ENCODE measurements at regions not wholly inside any gene's neighbourhood (a gene's known extent, or its start where the extent isn't known, plus 50 kb on each side); places are given as distances from the start of the nearest gene placed in this dataset.
"Not testable (repeated sequence)": the region's sequence is repeated elsewhere in the genome, so short reads cannot be mapped to it uniquely, and the experiment has no call there.

DNA sequence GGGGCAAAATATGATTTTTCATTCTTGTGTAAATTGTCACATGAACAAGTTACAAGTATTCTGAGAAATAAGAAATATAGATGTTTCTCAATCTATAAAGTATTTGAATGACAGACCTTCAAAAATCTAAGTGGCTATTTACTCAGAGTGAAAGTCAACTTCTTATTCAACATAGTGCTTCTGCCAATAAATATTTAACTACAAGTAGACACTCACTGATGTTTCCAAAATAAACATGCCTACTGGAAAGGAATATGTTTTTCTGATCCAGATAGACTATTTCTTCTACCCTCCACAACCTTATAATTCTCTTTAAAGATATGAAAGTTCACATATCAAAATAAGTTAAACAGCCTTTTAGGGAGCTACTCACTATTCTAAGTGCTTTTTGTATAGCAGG lies 296.3 kb downstream of the DSC3 start:
- in situ Hi-C loops (cut with HindIII; ENCODE audit: low sequenced_read_pairs): no loop called here
- DNase-seq (ENCODE audit: low spot score): no peak

DNA sequence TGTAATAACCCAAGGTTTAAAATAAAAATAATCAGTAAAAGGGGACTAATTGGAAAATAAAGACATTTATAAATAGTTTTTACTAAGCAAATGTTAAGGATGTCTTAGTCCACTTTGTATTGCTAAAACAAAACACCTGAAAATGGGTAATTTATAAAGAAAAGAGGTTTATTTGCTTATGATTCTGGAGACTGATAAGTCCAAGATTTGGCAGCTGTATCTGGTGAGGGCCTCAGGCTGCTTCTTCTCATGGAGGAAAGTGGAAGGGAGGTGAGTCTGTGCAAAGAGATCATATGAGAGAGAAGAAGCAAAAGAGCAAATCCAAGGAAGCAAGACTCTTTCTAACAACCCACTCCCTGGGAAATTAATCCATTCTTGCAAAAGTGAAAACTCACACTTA lies 299.5 kb downstream of the DSC3 start:
- in situ Hi-C loops (cut with HindIII; ENCODE audit: low sequenced_read_pairs): no loop called here

DNA sequence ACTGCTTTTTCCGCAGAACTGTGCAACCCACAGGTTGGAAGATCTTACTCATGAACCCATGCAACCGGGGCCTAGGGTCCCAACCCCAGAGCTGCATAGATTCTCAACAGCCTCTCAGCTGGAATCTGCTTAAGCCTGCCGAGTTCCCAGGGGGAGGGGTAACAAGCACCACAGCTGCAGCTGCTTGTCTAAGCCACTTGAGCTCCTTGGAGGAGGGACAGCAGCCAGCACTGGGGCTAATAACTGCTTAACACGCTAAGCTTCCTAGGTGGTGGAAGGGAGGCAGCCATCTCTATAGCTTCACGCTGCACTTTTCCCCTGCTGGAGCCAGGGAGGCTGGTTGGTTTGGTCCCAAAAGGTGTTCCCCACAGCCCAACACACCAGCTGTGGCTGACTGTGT lies 311.6 kb downstream of the DSC3 start:
- in situ Hi-C loops (cut with HindIII; ENCODE audit: low sequenced_read_pairs): no loop called here
- no peak for DNase-seq (ENCODE audit: low spot score)

More for the DNA sequence above, 299.5 kb downstream of the DSC3 start:
- DNase-seq (ENCODE audit: low spot score): no peak

DNA sequence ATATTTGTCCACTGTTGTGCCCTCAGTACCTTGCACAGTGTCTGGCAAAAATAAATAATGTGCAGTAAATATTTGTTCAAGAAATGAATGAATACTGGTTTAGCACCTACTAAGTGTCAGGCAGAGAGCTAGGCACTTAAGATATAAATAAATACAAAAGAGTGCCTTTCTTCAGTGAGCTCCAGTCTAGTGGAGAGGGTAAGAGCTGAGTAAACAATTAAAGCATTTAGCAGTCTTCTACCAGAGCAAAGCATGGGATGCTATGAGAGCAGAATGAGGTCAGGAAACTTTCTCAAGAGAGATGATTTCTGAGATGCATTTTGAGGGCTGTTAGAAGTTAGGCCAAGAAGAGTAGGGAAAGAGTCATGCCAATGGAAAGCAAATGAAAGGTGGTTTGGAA lies 314.7 kb downstream of the DSC3 start:
- no peak for DNase-seq (ENCODE audit: low spot score)
- in situ Hi-C loops (cut with HindIII; ENCODE audit: low sequenced_read_pairs): no loop called here

DNA sequence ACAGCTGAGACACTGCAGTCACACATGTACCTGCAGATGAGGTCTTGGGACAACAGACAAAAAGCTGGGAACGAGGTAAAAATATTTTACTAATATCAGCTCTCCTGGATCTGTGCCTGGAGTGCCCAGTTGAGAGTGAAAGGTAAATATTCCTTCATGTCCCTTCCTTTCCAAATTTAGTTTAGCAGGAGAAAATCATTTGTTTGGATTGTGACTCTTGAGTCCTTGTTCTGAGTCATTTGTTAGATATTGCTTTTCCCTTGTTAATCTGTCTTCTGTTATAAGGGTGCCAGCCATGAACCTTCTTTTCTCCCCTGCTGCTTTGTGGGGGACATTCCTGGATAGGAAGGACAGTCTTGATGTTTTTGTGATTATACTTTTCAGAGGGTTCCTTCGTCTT lies 329.2 kb downstream of the DSC3 start:
- no peak for DNase-seq (ENCODE audit: low spot score)
- in situ Hi-C loops (cut with HindIII; ENCODE audit: low sequenced_read_pairs): no loop called here

DNA sequence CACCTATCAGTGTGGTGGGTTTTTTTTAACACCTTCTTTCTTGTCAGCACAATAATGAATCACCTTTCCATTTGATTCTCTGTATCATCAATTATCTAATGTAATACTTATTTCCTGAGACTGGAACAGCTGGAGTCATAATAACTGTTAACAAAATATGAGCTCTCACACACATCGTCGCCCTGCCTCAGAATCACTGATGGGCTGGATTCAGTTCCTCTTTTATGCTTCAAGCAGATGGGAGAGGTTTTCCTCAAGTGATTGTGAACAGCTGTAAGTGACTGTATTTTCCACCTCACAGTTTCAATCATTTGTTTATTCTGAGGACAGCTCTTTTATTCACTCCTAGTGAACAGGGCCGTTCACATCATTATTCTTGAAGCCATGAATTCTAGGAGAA lies 330.2 kb downstream of the DSC3 start:
- in situ Hi-C loops (cut with HindIII; ENCODE audit: low sequenced_read_pairs): no loop called here
- DNase-seq (ENCODE audit: low spot score): no peak

DNA sequence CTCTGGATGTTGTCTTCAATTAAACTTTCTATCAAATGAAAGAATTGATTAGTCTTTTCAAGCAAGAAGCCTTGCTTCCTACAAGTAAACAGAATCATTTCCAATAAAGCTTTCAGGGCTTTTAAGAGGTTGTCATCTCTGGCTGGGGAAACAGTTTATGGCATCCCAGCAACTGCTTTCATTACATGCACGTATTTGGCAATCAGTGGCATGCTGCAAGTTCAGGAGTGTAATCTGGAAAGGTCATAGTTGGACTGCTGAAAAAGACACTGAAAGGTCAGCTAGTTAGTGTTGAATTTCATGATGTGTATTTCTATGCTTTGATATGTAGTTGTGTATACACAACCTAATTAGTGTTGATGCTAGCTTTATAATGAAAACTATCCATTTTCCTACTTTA lies 332.9 kb downstream of the DSC3 start:
- DNase-seq (ENCODE audit: low spot score): no peak
- in situ Hi-C loops (cut with HindIII; ENCODE audit: low sequenced_read_pairs): no loop called here

DNA sequence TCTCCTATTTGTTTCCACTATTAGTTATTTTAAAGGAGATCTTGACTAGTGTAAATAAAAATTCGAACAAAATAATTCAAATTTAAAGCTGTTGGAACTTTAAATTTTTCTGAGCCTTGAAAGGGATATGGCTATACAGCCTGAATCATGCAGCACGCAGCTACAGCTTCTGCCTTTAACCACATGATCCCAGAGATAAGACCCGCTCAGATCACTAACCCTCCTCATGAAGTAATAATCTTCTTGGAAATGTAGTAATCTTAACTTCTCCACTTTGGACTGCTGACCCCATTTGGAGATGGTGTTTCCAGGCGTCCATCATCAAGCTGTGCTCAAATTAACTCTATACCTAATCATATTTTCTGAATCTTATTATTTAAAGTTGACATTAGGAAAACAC lies 336.6 kb downstream of the DSC3 start:
- in situ Hi-C loops (cut with HindIII; ENCODE audit: low sequenced_read_pairs): no loop called here
- DNase-seq (ENCODE audit: low spot score): no peak

DNA sequence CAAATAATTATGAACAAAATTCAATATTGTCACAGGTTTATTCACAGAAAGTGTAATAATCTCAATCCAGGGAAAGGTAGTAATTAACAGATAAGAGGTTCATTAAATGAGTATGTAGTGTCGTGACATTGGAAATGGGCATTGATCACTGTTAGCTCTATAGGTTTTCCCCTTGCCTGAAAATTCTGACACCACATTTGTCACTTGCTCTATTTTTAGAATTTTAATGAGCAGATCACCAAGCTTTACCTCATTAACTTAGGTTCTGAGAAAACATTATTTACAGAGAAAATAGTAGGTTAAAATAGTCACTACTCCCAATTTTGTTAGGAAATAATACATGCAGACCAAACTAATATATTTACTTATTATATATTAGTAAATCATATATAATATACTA lies 344.0 kb downstream of the DSC3 start:
- in situ Hi-C loops (cut with HindIII; ENCODE audit: low sequenced_read_pairs): no loop called here
- no peak for DNase-seq (ENCODE audit: low spot score)

DNA sequence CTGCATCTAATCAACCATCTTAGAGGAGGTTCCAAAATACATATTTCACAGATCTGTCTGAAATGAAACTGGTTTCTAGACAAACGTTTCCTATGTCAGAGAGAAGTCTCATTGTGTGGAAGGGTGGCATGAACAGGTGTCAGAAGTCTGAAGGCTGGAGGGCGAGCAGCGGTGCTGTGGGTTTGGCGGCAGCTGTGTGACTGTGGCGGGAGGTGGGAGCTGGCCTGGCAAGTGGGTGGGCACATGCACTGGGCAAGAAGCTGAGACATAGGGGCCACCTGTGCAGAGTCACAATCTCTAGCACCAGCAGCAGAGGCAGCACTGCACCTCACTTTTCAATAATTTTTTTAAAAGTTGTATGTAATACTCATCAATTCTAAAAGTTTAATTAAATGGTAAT lies 346.3 kb downstream of the DSC3 start:
- DNase-seq (ENCODE audit: low spot score): no peak
- in situ Hi-C loops (cut with HindIII; ENCODE audit: low sequenced_read_pairs): no loop called here

DNA sequence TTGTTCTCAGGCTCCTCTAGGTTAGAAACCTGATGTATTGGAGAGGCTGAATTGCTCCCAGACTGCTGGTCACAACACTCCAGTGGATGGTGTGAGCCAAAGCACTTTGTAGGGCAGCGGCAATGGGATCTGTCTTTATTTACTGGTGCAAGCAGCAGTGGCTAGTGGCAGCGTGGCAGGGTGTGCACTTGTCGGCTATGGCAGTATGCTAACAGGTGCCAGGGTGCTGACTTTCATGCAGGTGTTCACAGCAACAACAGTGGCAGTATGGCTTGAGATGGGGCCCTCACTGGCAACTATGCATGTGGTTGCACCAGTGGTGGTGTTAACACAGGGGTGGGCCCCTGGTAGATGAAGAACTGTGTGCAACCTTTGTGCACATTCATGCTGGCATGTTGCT lies 347.8 kb downstream of the DSC3 start:
- in situ Hi-C loops (cut with HindIII; ENCODE audit: low sequenced_read_pairs): no loop called here
- DNase-seq (ENCODE audit: low spot score): no peak

DNA sequence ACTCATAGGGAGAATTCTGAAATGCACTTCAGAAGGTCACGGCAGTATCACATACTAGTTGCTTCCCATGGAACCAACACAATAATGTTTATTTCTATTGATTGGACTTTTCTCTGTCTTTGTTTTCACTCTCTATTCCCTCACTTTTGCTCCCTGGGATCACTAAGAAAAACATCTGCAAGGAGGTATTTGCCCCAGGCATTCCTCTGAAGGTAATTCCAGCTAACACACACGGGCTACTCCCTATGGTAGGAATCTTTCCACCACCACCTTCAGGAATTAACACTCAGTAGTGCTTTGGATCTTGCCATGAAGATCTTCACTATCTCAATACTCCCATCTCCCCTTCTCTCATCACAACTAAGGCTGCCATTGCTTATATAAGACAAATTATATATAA lies 353.3 kb downstream of the DSC3 start:
- in situ Hi-C loops (cut with HindIII; ENCODE audit: low sequenced_read_pairs): no loop called here
- DNase-seq (ENCODE audit: low spot score): no peak

DNA sequence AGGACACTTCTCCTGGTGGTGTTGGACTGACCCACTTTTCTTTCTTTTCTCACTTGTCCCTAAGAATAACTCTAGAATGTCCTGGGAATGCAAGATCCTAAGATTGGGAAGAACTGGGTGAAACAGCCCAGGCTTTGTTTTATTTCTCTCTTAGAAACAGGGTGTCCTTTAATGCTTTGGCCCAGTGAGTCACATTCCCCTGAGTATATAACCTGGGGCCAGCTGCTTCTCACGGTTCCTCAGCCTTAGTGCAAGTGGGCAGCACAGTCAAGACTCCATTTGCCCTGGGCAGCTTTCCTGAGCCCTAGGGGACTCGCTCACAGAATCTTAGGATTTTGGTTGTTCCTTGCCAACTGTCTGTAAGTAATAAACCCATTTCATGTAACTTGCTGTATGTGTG lies 355.0 kb downstream of the DSC3 start:
- in situ Hi-C loops (cut with HindIII; ENCODE audit: low sequenced_read_pairs): no loop called here

DNA sequence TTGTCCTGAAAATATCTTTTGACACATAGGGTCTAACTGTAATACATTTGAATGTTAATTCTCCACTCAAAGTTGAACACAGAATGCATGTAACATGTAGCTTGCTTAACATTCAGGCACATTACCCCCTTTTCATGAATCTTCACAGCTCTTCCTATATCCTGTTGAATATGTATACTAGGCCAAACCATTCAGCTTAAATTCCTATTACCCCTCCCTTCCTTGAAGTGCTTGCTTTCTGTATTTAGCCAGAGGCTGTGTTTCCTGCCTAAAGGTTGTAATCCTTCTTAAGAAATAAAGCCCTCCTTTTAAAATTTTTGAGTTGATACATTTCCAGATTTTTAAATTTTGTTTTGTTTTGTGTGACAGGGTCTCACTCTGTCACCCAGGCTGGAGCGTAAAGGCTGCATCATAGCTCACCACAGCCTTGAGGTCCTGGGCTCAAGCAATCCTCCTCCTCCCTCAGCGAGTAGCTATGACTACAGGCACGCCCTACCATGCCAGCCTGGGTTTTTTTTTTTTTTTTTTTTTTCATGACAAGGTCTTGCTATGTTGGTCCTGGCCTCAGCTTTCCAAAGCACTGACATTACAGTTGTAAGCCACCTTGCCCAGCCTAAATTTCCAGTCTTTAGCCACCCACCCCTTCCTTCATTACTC lies 357.6 kb downstream of the DSC3 start:
- in situ Hi-C loops (cut with HindIII; ENCODE audit: low sequenced_read_pairs): no loop called here
- DNase-seq (ENCODE audit: low spot score): no peak

More for the DNA sequence above, 355.0 kb downstream of the DSC3 start:
- no peak for DNase-seq (ENCODE audit: low spot score)

DNA sequence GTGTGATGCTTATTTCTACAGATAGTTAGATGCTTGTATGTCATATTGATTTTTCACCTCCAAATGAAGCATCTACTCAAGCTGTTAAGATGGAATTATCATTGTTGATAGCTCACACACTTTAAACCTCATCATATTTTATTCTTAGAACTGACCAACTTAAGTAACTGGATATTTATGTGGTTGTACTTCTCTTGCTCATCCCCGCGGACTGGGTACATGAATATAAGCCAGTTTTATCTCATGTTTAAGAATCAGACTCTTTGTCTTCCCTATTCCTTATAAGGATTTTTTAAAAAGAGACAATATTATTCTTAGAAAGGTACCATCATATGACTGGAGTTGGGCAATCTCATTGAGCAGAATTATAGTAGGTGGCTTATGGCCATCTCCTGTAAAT lies 358.7 kb downstream of the DSC3 start:
- no peak for DNase-seq (ENCODE audit: low spot score)
- in situ Hi-C loops (cut with HindIII; ENCODE audit: low sequenced_read_pairs): no loop called here

DNA sequence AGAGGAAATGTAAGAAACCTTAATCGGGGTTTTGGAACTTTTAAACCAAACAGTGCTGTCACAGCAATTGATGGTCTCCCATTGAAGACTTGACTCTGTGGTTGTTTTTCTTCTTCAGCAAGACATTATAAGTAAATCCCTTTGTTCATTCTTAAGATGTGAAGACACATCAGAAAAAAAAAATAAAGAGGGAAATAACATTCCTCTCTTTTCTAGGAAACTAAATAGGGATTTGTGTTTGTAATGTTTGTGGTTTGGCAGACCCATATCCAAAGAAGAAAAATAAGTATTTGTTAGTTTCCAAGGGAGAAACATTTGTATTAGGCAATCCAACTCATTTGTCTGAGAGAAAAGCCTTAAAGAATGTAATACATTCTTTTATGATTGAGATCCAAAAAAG lies 359.9 kb downstream of the DSC3 start:
- in situ Hi-C loops (cut with HindIII; ENCODE audit: low sequenced_read_pairs): no loop called here
- no peak for DNase-seq (ENCODE audit: low spot score)

DNA sequence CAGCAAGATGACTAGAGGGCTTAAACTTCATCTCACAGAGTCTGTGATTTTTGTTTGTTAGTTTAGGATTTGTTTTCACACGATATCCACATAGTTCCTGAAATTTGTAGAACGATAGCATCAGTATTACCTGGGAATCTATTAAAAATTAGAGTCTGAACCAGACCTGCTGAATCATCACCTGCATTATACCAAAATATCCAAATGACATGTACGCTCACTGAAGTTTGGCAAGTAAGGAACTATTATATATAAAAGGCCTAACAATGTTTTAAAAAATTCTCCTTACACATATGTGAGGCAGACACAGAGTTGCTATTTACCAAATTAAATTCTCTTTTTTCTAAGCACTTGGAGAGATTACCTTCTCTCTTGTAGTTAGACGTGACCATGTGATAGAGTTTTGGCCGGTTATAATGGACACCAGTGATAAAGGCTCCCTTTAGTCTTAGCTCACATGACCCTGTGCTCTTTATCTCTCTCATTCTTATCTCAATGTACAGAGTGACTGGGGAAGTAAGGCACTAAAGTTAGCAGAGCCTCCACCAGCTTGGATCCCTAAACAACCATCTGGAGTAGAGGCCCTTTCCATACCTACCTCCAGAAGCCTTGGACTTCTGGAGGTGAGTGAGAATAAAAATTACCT lies 363.1 kb downstream of the DSC3 start:
- in situ Hi-C loops (cut with HindIII; ENCODE audit: low sequenced_read_pairs): no loop called here
- no peak for DNase-seq (ENCODE audit: low spot score)

DNA sequence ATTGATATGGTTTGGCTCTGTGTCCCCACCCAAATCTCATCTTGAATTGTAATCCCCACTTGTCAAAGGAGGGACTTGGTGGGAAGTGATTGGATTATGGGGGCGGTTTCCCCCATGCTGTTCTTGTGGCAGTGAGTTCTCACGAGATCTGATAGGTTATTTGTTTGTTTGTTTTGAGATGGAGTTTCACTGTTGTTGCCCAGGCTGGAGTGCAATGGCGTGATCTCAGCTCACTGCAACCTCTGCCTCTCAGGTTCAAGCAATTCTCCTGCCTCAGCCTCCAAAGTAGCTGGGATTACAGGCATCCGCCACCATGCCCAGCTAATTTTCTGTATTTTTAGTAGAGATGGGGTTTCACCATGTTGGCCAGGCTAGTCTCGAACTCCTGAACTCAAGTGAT lies 364.7 kb downstream of the DSC3 start:
- in situ Hi-C loops (cut with HindIII; ENCODE audit: low sequenced_read_pairs); DNase-seq (ENCODE audit: low spot score): not testable (repeated sequence)

DNA sequence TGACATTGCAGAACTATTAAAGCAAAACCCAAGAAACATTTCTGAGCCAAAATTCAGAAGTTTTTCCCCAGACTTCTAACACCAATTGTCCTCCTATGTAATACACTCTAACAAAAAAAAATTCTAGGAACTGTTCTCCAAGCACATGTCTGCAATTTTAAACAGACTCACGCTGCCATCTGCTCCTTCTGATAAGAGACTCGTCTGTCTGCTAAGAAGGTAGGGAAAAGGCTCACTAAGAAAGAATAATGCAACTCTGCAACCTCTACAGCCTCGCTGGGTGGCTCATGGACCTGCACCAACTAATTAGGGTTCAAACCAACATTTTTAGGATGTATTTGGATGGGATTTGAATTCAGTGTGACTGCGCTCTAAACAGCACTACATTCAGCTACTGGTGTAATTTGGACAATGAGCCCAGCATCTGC lies 366.5 kb downstream of the DSC3 start:
- in situ Hi-C loops (cut with HindIII; ENCODE audit: low sequenced_read_pairs): no loop called here

DNA sequence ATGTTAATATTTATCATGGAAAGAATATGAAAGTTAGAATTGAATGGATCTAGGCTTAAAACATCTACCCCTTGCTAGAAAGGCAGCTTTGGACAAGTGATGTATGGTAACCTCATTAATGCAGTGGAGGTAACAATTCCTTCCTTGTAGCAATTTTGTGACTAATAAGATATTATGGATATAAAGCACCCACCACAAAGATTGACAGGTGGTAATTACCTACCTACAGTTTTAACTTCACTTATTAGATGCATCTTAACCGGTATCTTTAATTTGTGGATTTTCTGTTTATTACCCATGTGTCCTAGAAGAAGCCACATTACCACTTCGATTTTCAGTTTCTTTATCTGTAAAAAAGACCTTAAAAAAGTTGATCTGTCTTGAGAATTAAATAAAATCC lies 367.0 kb downstream of the DSC3 start:
- DNase-seq (ENCODE audit: low spot score): no peak
- in situ Hi-C loops (cut with HindIII; ENCODE audit: low sequenced_read_pairs): no loop called here

More for the DNA sequence above, 366.5 kb downstream of the DSC3 start:
- DNase-seq (ENCODE audit: low spot score): no peak

DNA sequence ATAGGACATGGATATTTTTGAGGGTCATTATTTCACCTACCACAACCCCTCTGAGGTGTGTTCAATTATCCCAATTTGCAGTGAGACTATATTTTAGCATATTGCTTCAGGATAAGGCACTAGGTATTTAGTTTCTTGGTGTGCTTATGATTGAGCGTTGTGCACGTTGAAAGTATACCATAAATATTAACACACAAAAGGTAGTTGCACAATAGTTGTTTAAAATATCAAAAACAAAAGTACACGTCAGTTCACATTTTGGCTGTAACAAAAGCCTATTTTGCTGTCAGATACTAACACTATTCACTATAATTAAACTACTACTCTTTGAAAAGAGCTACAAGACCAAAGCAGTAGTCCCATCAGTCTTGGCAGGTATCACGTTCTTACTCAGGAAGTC lies 367.5 kb downstream of the DSC3 start:
- DNase-seq (ENCODE audit: low spot score): no peak
- in situ Hi-C loops (cut with HindIII; ENCODE audit: low sequenced_read_pairs): no loop called here

All from G401 (cell line).